Ishikawa (cell line): ENCODE measurements at regions not wholly inside any gene's neighbourhood (a gene's known extent, or its start where the extent isn't known, plus 50 kb on each side); places are given as distances from the start of the nearest gene placed in this dataset.

Experiments used
- CEBPB ChIP-seq: IDR thresholded peaks from 2 replicates; pipeline ENCODE4 v1.6.1; 2012
- CREB1 ChIP-seq: IDR thresholded peaks from 2 replicates; pipeline ENCODE4 v1.6.1; 2012; ENCODE audit warnings: low read depth
- EGR1 ChIP-seq: IDR thresholded peaks from 2 replicates; pipeline ENCODE4 v1.6.1; 2012
- EP300 ChIP-seq: IDR thresholded peaks from 2 replicates; pipeline ENCODE4 v1.6.1; 2012; ENCODE audit warnings: borderline replicate concordance
- FOXM1 ChIP-seq: IDR thresholded peaks from 2 replicates; pipeline ENCODE4 v1.6.1; 2012; ENCODE audit warnings: low read depth, borderline replicate concordance
- NFIC ChIP-seq: IDR thresholded peaks from 2 replicates; pipeline ENCODE4 v1.6.1; 2012
- RAD21 ChIP-seq: IDR thresholded peaks from 2 replicates; pipeline ENCODE4 v1.6.1; 2012; ENCODE audit warnings: low read depth
- TAF1 ChIP-seq: IDR thresholded peaks from 2 replicates; pipeline ENCODE4 v1.6.1; 2012; ENCODE audit warnings: low read depth, mild to moderate bottlenecking
- TCF12 ChIP-seq: IDR thresholded peaks from 2 replicates; pipeline ENCODE4 v1.6.1; 2012; ENCODE audit warnings: low read depth
- TEAD4 ChIP-seq: IDR thresholded peaks from 2 replicates; pipeline ENCODE4 v1.6.1; 2012
- YY1 ChIP-seq: IDR thresholded peaks from 2 replicates; pipeline ENCODE4 v1.6.1; 2012; ENCODE audit warnings: low read depth
- ZBTB7A ChIP-seq: IDR thresholded peaks from 2 replicates; pipeline ENCODE4 v1.6.1; 2012; ENCODE audit warnings: low read depth
- TF ChIP-seq, protein P1 (sequence below): IDR thresholded peaks from 2 replicates; pipeline ENCODE4 v1.6.1; 2012
- TF ChIP-seq, protein P2 (sequence below): IDR thresholded peaks from 2 replicates; pipeline ENCODE4 v1.6.1; 2012; ENCODE audit warnings: low read depth, mild to moderate bottlenecking
- TF ChIP-seq, protein P3 (sequence below): IDR thresholded peaks from 2 replicates; pipeline ENCODE4 v1.6.1; 2012

DNA sequence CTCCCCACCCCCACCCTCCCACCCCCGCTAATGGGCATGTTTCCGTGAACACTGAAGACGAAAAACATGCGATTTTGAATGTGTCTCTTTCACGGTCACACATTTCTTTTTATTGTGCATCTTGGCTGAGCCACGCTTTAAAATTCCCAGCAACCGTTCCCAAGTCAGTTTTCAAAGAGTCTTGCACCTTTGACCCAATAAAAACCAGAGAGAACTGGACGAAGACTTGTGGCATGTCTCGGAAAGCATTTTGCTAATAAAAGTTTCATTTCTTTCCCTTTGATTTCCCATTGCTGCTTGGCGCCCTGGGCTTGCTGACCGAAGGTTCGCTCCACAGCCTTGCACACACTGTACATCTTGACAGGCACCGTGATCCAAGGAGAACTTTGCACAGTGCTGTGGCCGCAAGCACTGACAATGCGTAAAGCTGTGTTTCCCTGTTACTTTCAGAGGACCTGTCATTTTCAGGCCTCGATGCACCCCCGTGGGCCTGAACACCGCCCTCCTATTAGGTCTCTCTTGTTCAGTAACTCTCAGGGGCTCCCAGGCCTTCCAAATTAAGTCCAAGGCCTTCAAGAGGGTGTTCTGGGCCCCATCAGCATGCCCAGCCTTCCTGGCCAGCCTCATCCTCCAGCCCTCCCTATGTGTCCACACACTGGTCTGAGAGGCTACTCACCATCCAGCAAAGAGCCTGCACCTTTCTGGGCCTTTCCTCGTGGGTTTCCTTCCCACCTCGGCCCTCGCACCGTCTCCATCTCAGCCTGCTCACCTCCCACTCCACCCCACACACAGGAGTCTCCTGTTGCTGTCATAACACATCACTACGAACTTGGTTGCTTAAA, 63.4 kb upstream of the DIO3 start:
- TF ChIP-seq FOXM1, result no peak
- TF ChIP-seq, protein P1, sequence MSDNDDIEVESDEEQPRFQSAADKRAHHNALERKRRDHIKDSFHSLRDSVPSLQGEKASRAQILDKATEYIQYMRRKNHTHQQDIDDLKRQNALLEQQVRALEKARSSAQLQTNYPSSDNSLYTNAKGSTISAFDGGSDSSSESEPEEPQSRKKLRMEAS, result no peak
- no peak for TF ChIP-seq CEBPB
- no peak for TF ChIP-seq EP300
- TF ChIP-seq, protein P2, sequence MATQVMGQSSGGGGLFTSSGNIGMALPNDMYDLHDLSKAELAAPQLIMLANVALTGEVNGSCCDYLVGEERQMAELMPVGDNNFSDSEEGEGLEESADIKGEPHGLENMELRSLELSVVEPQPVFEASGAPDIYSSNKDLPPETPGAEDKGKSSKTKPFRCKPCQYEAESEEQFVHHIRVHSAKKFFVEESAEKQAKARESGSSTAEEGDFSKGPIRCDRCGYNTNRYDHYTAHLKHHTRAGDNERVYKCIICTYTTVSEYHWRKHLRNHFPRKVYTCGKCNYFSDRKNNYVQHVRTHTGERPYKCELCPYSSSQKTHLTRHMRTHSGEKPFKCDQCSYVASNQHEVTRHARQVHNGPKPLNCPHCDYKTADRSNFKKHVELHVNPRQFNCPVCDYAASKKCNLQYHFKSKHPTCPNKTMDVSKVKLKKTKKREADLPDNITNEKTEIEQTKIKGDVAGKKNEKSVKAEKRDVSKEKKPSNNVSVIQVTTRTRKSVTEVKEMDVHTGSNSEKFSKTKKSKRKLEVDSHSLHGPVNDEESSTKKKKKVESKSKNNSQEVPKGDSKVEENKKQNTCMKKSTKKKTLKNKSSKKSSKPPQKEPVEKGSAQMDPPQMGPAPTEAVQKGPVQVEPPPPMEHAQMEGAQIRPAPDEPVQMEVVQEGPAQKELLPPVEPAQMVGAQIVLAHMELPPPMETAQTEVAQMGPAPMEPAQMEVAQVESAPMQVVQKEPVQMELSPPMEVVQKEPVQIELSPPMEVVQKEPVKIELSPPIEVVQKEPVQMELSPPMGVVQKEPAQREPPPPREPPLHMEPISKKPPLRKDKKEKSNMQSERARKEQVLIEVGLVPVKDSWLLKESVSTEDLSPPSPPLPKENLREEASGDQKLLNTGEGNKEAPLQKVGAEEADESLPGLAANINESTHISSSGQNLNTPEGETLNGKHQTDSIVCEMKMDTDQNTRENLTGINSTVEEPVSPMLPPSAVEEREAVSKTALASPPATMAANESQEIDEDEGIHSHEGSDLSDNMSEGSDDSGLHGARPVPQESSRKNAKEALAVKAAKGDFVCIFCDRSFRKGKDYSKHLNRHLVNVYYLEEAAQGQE, result no peak
- no peak for TF ChIP-seq TCF12
- TF ChIP-seq YY1, result no peak
- TF ChIP-seq NFIC, result no peak
- TF ChIP-seq CREB1, result no peak

DNA sequence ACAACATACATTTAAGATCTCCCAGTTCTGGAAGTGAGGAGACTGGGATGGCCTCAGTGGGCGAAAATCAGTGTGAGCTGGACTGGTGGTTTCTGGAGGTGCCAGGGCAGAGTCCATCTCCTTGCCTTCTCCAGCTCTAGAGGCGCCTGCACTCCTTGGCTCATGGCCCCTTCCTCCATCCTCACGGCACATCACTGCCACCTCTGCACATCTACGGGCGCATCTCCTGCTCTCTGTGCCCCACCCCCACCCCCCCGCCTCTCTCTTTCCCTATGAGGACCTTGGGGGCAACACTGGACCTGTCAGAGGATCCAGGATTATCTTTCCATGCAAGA, 62.8 kb upstream of the DIO3 start:
- no peak for TF ChIP-seq EP300
- TF ChIP-seq, protein P2, result no peak
- TF ChIP-seq TAF1, result no peak
- no peak for TF ChIP-seq FOXM1
- TF ChIP-seq, protein P3, sequence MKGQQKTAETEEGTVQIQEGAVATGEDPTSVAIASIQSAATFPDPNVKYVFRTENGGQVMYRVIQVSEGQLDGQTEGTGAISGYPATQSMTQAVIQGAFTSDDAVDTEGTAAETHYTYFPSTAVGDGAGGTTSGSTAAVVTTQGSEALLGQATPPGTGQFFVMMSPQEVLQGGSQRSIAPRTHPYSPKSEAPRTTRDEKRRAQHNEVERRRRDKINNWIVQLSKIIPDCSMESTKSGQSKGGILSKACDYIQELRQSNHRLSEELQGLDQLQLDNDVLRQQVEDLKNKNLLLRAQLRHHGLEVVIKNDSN, result no peak
- TF ChIP-seq ZBTB7A, result no peak

DNA sequence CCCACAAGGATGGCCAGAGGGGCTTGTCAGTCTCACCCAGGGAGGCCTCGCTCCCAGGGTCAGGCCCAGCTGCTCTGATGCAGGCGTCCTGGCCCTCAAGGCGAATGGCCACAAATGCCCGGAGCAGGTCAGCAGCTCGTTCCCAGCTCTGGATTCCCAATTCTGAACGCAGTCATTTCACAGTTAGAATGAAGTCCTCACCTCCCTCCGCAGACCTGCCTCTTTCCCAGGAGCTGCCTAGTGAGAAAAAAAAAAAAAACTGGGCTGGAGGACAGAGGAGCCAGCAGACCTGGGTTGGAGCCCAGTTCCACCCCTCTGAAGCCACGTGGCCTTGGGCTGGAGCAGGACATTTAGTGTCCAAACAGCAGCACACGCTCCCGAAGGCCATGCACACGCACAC, 62.2 kb upstream of the DIO3 start:
- TF ChIP-seq RAD21 (no peak), ZBTB7A (no peak), EGR1 (no peak), CEBPB (no peak), YY1 (no peak)
- TF ChIP-seq, protein P3, result no peak

DNA sequence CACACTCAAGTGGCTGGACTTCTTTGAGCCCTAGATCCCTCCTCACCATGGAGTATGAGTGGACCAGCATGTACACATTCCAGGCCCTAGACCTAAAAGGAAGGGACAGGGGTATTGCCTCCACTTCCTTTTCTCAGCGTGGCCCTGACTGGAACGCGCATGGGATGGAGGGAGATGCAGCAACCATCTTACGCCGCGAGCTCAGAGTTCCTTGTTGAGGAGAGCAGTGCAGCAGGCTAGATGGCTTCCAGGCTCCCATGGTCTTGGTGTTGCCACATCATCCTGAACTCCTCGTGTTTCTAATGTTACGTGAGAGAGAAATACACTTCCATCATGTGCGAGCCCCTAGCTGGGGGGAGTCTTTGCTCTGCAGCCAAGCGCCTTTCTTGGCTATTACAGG, 61.8 kb upstream of the DIO3 start:
- TF ChIP-seq YY1, result no peak
- TF ChIP-seq, protein P1, result no peak

DNA sequence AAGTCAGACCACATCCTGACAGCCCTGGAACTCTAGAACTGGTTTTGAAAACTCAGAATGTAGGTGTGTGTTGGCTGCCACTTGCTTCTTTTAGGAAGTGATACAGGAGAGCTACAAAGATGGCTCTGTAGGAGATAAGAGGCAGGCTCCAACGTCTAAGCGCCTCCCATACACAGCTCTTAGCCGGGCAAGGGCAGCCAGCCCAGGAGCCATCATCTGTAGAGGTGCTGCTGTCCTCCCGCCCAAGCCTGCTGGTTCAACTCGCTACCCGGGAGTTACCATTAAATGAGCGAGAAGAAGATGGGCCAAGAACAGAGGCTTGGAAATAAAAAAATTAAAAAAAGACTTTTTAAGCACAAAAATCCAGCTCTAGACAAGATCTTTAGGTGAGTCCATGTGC, 61.2 kb upstream of the DIO3 start:
- TF ChIP-seq FOXM1 (no peak), NFIC (no peak), YY1 (no peak), ZBTB7A (no peak)

DNA sequence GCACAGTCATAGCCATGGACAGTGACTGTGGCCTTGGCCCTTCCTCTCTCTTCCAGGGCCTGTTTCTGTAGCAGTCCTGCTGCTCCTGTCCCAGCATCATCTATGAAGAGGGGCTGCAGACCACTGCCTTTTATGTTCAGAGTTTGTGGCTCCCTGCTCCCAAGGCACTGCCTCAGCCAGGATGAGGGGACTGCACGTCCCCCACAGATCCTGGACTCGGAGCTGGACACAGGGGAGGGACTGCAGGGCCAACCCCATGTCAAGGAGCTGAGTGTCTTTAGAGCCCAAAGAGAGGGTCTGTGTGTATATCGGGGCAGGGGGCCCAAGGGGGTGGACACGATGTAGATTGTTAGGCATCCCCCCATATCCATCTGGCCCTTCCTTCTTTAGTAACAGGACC, 60.6 kb upstream of the DIO3 start:
- TF ChIP-seq TEAD4, result no peak

DNA sequence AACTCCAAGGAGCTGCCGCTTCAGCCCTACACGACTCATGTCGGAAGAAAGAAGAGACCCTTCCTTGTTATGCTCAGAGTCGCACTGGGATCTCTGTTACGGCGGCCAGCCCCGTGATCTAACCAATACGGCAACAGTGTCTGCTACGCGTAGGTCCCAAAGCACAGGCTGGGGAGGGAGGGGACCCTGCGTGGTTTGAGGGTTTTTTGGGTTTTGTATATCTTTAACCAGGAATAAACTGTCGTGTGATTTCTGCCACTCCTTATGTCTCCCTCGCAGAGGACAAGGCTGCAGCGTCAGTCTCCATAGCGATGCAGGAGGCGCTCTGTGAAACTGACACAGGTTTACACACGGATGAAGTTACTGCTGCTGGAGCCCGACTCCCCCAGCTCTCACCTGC, 60.0 kb upstream of the DIO3 start:
- TF ChIP-seq CEBPB (no peak), EP300 (no peak), NFIC (no peak), FOXM1 (no peak), TEAD4 (no peak), YY1 (no peak), RAD21 (no peak), CREB1 (no peak), TAF1 (no peak), ZBTB7A (no peak), EGR1 (no peak), TCF12 (no peak)
- TF ChIP-seq, protein P3, result no peak
- TF ChIP-seq, protein P2, result no peak
- TF ChIP-seq, protein P1, result no peak
